Colon (tissue), 2 donors: ENCODE measurements at regions not wholly inside any gene's neighbourhood (a gene's known extent, or its start where the extent isn't known, plus 50 kb on each side); places are given as distances from the start of the nearest gene placed in this dataset.

Source experiments
- FAIRE-seq: peaks from 2 replicates; lab custom pipeline; 2012; peaks lifted over from hg19 to GRCh38; lab: Jason Lieb, UNC
- donor health status: control.
- donor health status: control.

DNA sequence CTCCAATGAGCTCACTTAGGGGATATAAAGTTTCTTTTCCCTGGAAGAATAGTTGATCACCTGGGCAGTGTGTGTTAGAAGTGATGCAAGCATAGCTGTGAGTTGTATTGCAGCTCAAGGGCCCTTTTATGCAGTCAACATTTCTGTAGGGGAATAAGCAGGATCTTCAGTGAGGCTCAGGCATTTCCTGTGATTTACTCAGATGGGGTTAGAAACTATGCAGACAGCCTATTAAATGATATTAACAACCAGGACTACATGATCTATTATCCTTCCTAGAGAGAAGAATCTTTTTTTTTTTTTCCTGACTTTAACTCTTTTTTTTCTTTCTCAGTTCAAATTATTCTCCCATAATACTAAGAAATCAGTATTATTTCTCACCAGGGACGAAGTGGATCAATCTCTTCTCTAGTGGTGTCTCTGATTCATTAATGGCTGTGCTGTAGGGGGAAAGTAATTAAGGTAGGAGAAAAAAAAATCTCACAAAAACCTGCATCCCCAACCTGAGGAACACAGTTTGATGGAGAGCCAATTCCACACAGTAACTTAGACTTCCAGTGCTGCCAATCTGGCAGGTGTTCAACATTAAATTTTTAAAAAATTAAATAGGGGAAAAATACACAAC lies 126.4 kb upstream of the SLC10A2 start:
- no peak for FAIRE-seq

DNA sequence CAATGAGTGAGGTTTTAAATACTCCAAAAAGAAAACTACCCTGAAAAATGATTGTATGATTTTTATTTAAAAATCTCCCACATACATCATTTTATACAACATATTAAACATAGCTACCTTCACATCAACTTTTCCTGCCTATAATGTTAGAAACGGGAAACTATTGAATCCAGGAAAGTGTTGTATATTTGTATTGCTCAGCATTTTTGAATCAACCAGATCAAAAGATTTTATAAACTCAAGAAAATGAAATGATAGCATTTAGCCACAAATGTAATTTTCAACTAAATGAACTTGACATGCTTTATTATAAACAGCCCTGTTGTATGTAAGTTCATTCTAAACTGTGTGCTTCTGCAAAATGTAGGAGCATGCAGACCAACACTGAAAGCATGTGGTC lies 124.6 kb upstream of the SLC10A2 start:
- FAIRE-seq, result no peak

DNA sequence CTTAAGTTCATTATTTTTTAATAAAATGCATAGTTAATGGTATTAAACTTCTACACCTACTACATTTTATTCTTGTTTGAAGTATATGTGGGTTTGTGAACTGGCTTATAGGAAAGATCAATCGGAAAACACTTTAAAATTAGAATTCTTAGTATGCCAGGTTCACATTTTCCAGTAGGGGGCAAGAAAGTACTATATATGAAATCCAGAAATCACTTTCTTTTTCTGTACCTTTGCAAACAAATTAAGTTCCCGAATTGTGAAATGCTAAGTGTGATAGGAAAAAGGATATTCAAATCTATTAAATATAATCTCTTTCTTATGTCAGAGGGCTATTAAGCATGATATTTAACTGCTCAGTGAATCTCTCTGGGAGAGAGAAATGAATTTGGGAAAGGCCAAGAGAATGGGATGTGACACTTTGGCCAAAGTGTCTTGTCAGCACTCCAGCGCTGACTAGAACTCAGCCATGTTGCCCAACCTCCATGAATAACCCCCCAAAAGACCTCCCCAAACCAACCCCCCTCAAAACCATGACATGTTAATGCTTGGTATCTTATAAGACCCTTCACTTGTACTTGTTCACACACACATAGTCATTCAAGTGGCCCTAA lies 122.6 kb upstream of the SLC10A2 start:
- no peak for FAIRE-seq

DNA sequence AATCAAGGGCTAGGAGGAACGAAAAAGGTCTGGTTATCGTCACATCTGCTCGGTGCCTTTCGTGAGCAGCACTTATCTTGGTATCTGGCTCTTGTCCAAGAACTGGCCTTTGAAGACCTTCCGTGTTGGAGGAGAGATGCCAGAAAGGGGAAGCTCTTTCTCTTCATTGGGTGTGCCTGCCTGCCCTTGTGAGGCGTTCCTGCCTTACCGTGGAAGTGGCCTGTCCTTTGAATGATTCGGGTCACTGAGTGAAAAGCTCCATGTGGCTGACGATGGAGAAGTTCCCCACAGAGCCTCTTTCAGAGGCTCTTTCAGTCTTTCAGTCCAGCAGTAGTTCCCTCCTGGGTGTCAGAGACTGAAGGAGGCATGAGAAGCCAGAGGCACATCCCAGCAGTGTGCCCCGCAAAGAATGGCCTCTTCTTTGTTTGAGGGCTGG lies 121.5 kb upstream of the SLC10A2 start:
- FAIRE-seq, result no peak

DNA sequence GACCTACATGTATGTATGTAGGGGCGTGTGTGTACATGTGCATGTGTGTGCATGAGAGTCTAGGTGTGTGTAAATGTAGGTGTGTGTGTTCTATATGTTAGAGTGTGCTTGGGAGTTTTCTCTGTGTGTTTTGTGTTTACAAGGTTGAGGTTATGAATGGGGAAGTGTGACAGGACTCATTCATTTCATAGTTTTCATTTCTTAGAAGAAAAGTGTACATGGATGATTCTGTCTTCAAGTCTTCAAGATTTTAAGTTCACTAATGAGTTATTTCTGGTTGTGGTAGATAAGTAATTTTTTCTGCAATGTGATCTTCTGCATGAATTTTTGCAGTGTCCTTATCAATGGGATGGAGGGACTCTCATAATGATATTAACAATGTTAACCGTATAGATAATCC lies 118.2 kb upstream of the SLC10A2 start:
- FAIRE-seq, result no peak

DNA sequence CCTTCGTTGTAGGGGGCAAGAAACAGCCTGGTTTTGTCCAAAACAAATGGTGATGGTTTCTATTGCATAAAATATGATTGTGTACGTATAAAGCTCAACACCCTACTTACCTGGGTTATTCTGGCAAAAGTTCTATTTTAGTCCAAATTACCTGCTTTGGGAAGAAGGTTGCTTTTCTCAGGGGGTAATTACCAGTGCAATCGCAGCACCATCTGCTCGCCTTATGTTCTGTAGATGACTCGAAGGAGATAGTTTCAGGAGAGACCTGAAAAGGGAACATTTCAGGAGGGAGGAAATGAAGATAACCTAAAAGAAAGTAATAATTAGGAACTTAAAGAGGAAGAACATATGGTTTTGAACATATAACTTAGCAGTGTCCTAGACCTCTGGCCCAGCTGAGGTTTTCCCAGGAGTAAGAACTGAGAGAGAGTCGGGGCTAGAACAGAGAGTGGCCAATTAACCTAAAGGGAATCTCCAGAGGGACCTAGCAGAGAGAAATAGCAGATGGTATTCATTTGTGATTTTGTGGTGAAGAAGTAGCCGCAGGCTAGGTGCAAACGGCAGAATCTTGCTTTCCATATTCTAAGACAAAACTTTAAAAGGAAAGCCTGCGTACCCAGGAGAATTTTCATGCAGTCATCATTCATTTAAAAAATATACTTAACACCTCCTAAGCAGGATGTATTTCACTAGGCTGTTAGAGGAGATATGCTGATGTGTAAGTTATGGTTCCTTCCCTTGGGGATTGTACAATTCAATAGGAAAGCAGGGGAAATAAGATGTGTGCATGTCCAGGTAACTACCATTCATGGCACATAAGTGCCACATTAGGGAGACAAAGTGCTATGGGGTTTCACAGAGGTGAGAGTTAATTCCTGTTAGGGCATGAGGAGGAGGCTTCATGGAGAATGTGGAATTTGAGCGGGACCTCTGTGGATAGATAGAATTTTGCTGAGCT lies 113.0 kb upstream of the SLC10A2 start:
- no peak for FAIRE-seq

DNA sequence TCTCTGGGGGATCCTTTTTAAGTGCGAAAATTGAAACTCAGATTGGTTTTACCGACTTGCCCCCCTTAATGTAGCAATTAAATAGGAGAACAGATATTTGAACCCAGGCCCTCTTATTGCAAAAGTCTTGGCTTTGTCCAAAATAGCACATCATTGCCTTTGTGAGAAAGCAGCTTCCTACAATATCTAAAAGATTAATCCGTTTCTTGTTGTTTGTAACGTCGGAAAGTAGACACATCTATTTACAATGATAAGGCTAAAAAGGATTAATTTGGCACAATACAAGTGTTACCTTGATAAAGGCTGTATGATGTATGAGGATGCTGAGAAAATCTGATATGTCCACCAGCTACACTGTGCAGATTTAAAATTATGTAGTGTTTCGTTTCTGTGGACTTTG lies 108.7 kb upstream of the SLC10A2 start:
- FAIRE-seq, result no peak

DNA sequence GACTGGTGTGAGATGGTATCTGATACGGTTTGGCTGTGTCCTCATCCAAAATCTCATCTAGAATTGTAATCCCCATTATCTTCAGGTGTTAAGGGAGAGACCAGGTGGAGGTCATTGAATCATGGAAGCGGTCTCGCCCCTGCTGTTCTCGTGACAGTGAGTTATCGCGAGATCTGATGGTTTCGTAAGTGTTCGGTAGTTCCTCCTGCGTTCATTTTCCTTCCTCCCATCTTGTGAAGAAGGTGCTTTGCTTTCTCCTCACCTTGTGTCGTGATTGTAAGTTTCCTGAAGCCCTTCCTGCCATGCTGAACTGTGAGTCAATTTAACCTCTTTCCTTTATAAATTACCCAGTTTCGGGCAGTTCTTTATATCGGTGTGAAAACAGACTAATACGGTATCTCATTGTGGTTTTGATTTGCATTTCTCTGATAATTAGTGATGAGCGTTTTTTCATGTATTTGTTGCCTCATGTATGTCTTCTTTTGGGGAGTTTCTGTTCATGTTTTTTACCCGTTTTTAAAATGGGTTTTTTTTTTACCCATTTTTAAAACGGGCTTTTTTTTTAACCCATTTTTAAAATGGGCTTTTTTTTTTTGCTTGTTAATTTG lies 102.8 kb upstream of the SLC10A2 start:
- no peak for FAIRE-seq

DNA sequence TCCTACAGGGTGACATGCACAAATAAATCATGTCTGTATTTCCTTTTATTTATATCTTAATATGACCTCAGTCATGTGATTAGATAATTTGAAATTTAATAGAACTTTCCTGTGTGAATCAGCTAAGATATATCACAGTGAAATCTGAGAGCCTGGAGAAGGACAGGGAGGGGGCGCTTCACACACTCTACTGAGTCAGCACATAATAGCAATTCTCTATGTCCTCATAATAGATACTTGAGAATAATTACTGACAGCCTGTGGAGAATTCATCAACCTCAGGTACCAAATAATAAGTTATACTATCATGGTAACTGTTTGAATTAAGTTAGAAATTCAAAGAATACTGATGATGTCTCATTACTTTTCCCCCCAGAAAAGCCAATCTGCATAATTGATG lies 98.0 kb upstream of the SLC10A2 start:
- no peak for FAIRE-seq

DNA sequence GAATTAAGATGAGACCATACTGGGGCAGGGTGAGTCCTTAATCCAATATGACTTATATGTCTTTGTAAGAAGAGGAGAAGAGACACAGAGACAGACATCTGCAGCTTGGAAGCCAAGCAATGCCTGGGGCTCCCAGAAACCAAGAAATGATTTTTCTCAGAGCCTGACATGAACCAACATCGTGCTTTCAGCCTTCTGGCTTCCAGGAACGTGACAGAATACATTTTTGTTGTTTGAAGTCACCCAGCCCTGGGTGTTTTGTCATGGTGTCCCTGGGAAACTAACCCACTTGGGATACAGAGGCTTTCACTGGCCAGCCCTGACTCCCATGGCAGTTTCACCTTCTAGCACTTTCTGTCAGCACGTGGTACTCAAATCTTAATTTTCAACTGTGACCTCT lies 95.3 kb upstream of the SLC10A2 start:
- no peak for FAIRE-seq

DNA sequence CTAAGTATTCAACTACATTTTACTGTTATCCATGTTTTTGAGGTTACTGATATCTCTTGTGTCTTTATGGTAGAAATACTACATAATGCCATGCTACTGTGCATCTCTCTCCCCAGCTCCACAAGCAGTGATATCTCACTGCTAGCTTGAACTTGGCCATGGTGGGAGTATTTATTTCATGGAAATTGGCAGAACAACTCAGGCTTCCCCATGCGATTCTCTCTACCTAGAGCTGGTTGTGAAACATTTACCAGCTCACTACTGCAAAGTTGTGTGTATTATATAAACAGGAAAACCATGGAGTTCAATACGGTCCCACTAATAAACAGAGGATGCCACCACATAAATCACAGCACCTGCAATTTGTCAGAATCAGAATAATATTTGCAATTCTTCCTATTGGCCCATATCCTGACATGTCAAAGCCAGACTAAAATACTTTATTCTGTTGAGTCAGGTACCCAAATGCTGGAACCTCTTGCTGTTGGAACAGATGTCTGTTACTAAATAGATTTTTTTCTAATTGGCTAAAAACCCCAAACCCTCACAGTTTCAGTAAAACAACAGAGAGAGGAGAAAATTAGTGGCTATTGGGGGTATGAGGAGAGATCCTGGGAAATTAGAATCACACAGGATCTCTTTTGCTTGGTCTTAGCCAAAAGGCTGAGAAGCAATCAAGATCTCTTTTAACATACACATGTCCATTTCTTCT lies 91.4 kb upstream of the SLC10A2 start:
- FAIRE-seq, result no peak

DNA sequence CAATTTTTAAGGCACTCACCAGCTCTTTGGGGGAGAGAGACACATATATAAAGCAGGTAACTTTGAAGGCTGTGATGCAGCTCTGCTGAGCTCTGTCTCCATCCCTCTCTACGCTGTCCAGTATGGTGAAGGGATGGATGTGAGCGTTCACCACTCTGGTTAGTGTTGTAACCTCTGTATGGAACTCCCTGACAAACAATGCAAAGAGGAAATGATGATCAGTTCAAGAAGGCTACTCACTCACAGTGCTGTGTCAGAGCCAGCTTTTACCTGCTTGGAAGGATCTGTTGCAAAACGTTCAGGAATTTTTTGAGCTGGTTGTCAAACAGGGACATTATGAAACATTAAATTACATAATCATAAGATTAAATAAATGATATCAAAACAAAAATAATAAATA lies 90.8 kb upstream of the SLC10A2 start:
- no peak for FAIRE-seq

DNA sequence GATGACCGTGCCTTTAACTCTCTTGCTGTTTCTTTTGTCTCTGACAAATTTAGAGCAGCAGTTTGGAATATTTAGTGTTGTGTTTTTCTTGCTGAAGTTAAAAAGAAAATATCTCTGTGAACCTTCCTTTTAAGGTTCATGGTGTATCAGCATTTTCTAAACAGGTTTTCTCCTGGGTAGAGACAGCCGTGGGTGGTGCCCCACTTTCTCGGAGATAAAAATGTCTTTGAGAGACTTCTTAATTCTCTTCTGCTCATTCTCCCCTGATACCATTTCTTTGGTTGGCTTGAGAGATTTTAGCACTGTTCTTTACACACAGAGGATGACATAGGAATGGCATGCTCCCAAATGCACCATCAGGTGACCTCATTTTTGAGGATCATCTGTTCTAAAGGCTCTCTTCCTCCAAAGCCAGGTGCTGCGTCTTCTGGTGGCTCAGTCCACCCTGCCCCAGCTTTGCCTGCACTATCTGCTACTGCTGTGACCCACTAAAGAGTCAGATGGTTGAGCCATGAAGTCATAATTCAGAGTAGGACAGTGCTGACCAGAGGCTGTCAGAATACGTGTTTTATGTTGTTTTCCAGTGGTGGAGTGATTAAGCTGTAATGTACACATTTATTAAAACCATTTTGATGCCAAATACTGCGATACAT lies 90.3 kb upstream of the SLC10A2 start:
- no peak for FAIRE-seq

DNA sequence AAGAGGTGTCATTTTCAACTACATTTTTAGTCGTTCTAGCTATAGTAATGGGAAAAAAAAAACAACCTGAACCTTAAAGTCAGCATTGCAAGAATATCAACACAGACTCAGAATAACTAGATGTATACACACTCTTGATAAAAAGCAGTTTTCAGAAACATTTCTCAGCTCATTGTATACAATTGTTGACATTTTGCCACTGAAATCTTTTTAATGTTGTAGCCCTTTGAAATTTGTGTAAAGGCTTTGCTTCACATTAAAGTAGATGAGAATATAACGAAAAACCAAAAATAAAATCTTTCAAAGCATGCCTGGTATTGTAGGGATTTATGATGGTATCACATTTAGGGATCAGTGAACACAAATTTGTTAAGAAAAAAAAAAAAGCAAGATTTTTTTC lies 87.2 kb upstream of the SLC10A2 start:
- FAIRE-seq, result no peak

DNA sequence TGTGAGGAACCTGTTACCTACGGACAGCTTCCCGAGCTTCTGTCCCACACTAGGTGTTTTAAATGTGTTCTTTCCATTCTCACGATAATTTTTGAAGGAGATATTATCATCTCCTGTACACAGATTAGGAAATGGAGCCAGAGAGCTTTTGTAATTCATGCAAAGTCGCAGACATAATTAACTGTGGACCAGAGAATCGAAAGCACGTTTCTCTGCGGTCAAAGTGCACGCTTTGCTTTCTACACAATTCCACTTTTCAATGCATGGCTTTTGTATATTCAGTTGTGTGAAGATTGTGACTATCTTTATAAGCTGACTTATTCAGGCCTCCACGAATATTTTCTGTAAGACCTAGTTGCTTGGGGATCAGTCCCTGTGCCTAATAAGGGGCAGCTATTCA lies 81.7 kb upstream of the SLC10A2 start:
- no peak for FAIRE-seq

DNA sequence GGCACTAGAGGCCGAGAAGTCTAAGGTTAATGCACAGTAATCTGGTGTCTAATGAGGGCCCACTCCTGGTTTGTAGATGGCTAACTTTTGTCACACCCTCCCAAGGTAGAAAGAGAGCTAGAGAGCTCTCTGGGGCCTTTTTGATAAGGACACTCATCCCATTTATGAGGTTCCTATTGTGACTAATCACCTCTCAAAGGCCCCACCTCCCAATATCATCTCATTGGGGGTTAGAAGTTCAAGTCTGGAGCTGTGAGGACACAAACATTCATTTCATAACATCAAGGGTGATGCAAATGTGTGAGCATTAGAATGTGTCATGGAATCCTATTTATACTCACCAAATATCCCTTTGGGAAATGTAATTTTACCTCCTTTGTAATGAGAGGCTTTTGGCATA lies 79.2 kb upstream of the SLC10A2 start:
- FAIRE-seq, result no peak

DNA sequence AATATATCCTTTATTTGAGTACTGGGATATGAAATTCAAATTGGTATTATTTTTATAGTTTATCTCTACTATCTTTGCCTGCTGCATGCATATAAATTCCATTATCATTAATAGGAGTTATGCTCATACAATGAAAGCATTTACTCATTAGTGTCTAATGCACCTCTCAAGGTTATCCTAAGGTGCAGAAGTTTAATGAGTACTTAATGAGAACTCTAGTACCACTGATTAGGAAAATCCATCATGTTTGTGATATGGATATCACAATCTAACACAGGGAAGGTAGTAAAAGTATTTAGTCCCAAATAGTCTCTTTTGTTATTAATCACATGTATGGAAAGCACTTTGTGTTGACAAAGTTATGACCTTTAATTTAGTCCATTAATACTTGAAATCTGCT lies 77.2 kb upstream of the SLC10A2 start:
- no peak for FAIRE-seq

DNA sequence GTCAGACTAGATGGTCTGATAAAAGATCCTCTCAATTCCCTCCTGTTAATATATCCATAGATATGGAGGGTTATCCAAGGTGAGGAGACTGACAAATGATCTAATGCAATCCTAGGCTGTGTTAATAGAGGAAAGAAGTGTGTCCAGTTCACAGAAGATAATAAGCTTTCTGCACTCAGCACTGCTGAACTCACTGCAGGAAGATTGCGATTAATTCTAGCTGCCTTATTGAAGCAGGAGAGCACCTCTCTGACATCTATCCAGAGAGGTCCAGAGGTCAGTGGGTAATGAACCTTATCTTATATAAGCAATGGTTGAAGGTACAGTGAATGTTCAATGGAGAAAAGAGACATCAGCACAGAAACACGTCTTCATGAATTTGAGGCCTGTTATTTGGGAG lies 75.9 kb upstream of the SLC10A2 start:
- no peak for FAIRE-seq

DNA sequence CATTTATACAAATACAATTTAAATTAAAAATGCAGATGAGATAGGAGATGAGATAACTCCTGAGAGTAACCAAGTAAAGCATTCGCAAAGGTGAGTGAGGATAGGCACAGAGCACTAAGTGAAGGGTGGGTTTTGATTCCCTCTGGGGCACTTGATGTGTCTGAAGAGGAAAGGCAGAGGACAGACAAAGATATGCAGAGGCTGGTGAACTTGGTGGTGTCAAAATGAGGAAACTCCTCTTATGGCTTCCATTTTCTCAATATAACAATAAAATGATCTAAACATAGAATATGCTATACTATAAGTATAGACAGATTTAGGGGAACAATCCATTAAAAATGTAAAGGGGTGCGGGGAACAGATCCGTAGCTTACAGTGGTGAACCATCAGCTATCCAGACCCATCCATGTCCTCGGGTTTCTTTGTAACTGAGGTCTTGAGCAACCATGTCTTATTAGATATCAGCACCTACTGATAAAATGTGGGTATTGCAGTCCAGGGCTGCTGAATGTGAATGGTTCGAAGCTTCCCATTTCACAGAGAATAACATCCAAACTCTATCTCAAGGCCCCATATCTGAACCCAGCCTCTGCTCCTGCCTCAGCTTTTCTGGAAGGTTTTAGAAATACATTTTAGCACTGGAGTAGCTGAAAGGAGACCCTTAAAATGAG lies 73.9 kb upstream of the SLC10A2 start:
- no peak for FAIRE-seq

DNA sequence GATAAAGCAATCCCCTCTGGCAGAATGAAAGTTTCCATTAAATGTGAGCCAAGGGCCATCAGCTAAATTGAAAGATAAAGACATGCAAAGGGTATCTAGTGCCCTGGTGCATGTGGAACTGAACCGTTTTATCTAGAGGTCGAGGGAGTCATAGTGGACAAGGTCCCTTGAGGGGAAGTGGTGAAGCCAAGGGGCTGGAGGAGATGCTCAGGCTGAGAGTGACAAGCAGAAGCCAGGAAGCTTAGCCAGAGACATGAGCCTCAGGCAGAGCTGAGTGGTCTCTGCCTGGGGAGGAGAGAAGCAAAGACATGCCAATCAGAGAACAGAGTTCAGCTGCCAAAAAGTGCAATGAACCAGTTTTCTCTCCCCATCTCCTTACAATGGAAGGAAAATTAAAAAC lies 68.1 kb upstream of the SLC10A2 start:
- no peak for FAIRE-seq

DNA sequence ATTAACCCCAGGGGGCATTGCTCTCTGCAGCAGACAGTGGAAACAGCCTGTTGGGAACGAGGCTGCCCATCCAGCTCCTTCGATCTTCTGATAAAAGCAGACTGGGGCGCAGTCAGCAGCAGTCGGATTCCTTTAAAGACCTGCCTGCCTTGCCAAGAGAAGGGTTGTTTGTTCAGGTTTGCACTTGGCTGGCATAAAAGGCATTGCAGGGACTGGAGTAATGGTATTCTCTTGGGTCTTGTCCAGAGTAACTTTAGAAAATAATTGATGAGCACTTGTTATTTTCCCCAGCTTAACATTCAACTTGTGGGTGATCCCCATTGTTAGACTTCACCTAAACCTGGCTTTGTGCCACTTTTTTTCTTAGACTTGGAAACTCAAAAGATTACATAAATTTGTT lies 67.3 kb upstream of the SLC10A2 start:
- FAIRE-seq, result no peak
